Cardiac fibroblast (primary cell): ENCODE measurements at regions not wholly inside any gene's neighbourhood (a gene's known extent, or its start where the extent isn't known, plus 50 kb on each side); places are given as distances from the start of the nearest gene placed in this dataset.

ENCODE experiments used
- DNase-seq, 2 donors: peaks; one replicate each; pipeline versions ENCODE4 v3.0.0 to v3.0.0-alpha.2; 2010; ENCODE audit warnings: low read depth in 2 of 2
- H3K4me3 ChIP-seq, 2 donors: replicated peaks in 1 of 2; 1 replicate in 1 of 2; 2 replicates in 1 of 2; pipeline ENCODE4 v1.5.1; 2011; ENCODE audit warnings: low read depth in 2 of 2, low read length in 2 of 2, mild to moderate bottlenecking in 2 of 2, moderate library complexity in 1 of 2
- CTCF ChIP-seq: IDR thresholded peaks from one replicate; pipeline ENCODE4 v1.5.1; 2011; ENCODE audit warnings: low read depth, mild to moderate bottlenecking, low read length, inconsistent platforms

- H3K4me3 ChIP-seq = no peak overlapping the region
- TF ChIP-seq CTCF = no peak
- DNase-seq = no peak
These were observed 134.8 kb upstream of the SPRY2 start for GRCh38 chr13:80475718-80476117.

GRCh38 chr13:80473695-80474094, 132.8 kb upstream of the SPRY2 start:
- peak; percentile 33 to 88 for DNase-seq
- no peak for TF ChIP-seq CTCF
- H3K4me3 ChIP-seq = no peak overlapping the region

GRCh38 chr13:80469853-80470381, 129.0 kb upstream of the SPRY2 start:
- DNase-seq = peak; percentile 97 to 98
- TF ChIP-seq CTCF = no peak
- no peak overlapping the region for H3K4me3 ChIP-seq

- TF ChIP-seq CTCF = no peak
- peak in 1 of 2 donors; percentile 85 for DNase-seq
- no peak overlapping the region for H3K4me3 ChIP-seq
These were observed 128.4 kb upstream of the SPRY2 start for GRCh38 chr13:80469105-80469852.

- no peak for DNase-seq
- H3K4me3 ChIP-seq = no peak overlapping the region
- TF ChIP-seq CTCF = no peak
These were observed 124.4 kb upstream of the SPRY2 start for GRCh38 chr13:80465321-80465720.

GRCh38 chr13:80463673-80464352, 122.9 kb upstream of the SPRY2 start:
- DNase-seq = peak; percentile 32 to 62
- no peak for TF ChIP-seq CTCF

More at GRCh38 chr13:80463673-80464352, 122.9 kb upstream of the SPRY2 start:
- no peak overlapping the region for H3K4me3 ChIP-seq
